DMS114 treated with DMSO at 0.1 percent for 48 hours (cell line): ENCODE measurements at regions not wholly inside any gene's neighbourhood (a gene's known extent, or its start where the extent isn't known, plus 50 kb on each side); places are given as distances from the start of the nearest gene placed in this dataset.

Experiments
- DNase-seq: peaks from one replicate; lab custom pipeline; 2025; ENCODE audit not compliant: unreplicated experiment; lab: John Stamatoyannopoulos, UW

- no peak for DNase-seq
Measured at GRCh38 chr1:47696737-47697441, 259.0 kb downstream of the FOXD2 start.

GRCh38 chr1:47697616-47698335 is 259.9 kb downstream of the FOXD2 start:
- no peak for DNase-seq

- DNase-seq: no peak
Measured at GRCh38 chr1:47699492-47700235, 261.8 kb downstream of the FOXD2 start.

GRCh38 chr1:47701283-47701682 is 263.4 kb downstream of the FOXD2 start:
- DNase-seq: no peak

GRCh38 chr1:47701741-47702515 is 264.1 kb downstream of the FOXD2 start:
- no peak for DNase-seq

- DNase-seq: no peak
Measured at GRCh38 chr1:47703156-47703825, 265.4 kb downstream of the FOXD2 start.

- DNase-seq: peak; percentile 19
Measured at GRCh38 chr1:47703981-47704596, 266.2 kb downstream of the FOXD2 start.

- no peak for DNase-seq
Measured at GRCh38 chr1:47705517-47706130, 267.8 kb downstream of the FOXD2 start.

GRCh38 chr1:47707503-47707902 is 269.7 kb downstream of the FOXD2 start:
- DNase-seq: no peak

- no peak for DNase-seq
Measured at GRCh38 chr1:47708019-47708535, 270.2 kb downstream of the FOXD2 start.

- DNase-seq: no peak
Measured at GRCh38 chr1:47708658-47709018, 270.8 kb downstream of the FOXD2 start.

GRCh38 chr1:47709019-47709871 is 271.4 kb downstream of the FOXD2 start:
- DNase-seq: no peak

GRCh38 chr1:47709872-47710231 is 272.0 kb downstream of the FOXD2 start:
- DNase-seq: no peak

- peak; percentile 42 for DNase-seq
Measured at GRCh38 chr1:47710329-47711071, 272.7 kb downstream of the FOXD2 start.
